DOHH2 (cell line): ENCODE measurements at regions not wholly inside any gene's neighbourhood (a gene's known extent, or its start where the extent isn't known, plus 50 kb on each side); places are given as distances from the start of the nearest gene placed in this dataset.

ENCODE experiments used
- H3F3A ChIP-seq: fragments of 200-600 bp; sonication (generic), shearing (Covaris generic); 2 replicates; pipeline ENCODE4 v1.6.0; 2016; ENCODE audit warnings: antibody characterized with exemption, mild to moderate bottlenecking; ENCODE audit not compliant: control insufficient read depth, insufficient read depth
- H3K27ac ChIP-seq: fragments of 200-600 bp; sonication (generic); 2 replicates; pipeline ENCODE4 v1.5.1; 2014; ENCODE audit warnings: low read depth, mild to moderate bottlenecking, low read length, moderate library complexity
- H3K27me3 ChIP-seq: fragments of 200-600 bp; sonication (generic); 2 replicates; pipeline ENCODE4 v1.6.1; 2014; ENCODE audit warnings: mild to moderate bottlenecking, low read length, mixed read lengths; ENCODE audit not compliant: control insufficient read depth
- H3K36me3 ChIP-seq: fragments of 200-600 bp; sonication (generic); 2 replicates; pipeline ENCODE4 v1.6.1; 2014; ENCODE audit warnings: mild to moderate bottlenecking, low read length, moderate library complexity, mixed read lengths; ENCODE audit not compliant: control insufficient read depth
- H3K4me1 ChIP-seq: fragments of 200-600 bp; sonication (generic); 2 replicates; pipeline ENCODE4 v1.6.1; 2014; ENCODE audit warnings: mild to moderate bottlenecking, low read length, mixed read lengths; ENCODE audit not compliant: control insufficient read depth
- H3K4me2 ChIP-seq: fragments of 200-600 bp; sonication (generic); 2 replicates; pipeline ENCODE4 v1.6.0; 2014; ENCODE audit warnings: mild to moderate bottlenecking, low read length, moderate library complexity
- H3K4me3 ChIP-seq: fragments of 200-600 bp; sonication (generic); 2 replicates; pipeline ENCODE4 v1.5.1; 2014; ENCODE audit warnings: mild to moderate bottlenecking, low read length, mixed read lengths
- H3K79me2 ChIP-seq: fragments of 200-600 bp; sonication (generic); 2 replicates; pipeline ENCODE4 v1.6.1; 2014; ENCODE audit warnings: mild to moderate bottlenecking, low read length, mixed read lengths; ENCODE audit not compliant: control insufficient read depth
- H3K9me2 ChIP-seq: fragments of 200-600 bp; sonication (generic); replicated peaks from 2 replicates; pipeline ENCODE4 v1.6.1; 2014; ENCODE audit warnings: mild to moderate bottlenecking, low read length, mixed read lengths; ENCODE audit not compliant: control insufficient read depth
- H3K9me3 ChIP-seq: fragments of 200-600 bp; sonication (generic); 2 replicates; pipeline ENCODE4 v1.6.1; 2014; ENCODE audit warnings: antibody characterized with exemption, low read length, mixed read lengths; ENCODE audit not compliant: control insufficient read depth, insufficient read depth
- H4K20me1 ChIP-seq: fragments of 200-600 bp; sonication (generic); 2 replicates; pipeline ENCODE4 v1.6.0; 2014; ENCODE audit warnings: low read depth, mild to moderate bottlenecking, antibody characterized with exemption, low read length, moderate library complexity; ENCODE audit not compliant: control insufficient read depth, insufficient read depth
- CTCF ChIP-seq: fragments of 200-600 bp; sonication (generic); IDR thresholded peaks from one replicate; pipeline ENCODE4 v1.5.1; 2014; ENCODE audit warnings: antibody characterized with exemption, mild to moderate bottlenecking, low read depth, low read length; ENCODE audit not compliant: poor library complexity, severe bottlenecking
- EZH2phosphoT487 ChIP-seq: fragments of 200-600 bp; sonication (generic); IDR thresholded peaks from 2 replicates; pipeline ENCODE4 v1.6.1; 2017; ENCODE audit warnings: borderline replicate concordance, mild to moderate bottlenecking, antibody characterized with exemption, low read length, moderate library complexity, mixed read lengths

- no peaks in the 10 kb centered on the region for H3K27me3 ChIP-seq
- no peak for TF ChIP-seq EZH2phosphoT487
- TF ChIP-seq CTCF = no peak
- H3K79me2 ChIP-seq = no peaks in the 10 kb centered on the region
- no peaks in the 10 kb centered on the region for H3K9me3 ChIP-seq
- no peaks in the 10 kb centered on the region for H3K9me2 ChIP-seq
- no peak overlapping the region for H3K4me3 ChIP-seq
- H3K36me3 ChIP-seq = no peaks in the 10 kb centered on the region
- no peak overlapping the region for H3K27ac ChIP-seq
- H4K20me1 ChIP-seq = no peaks in the 10 kb centered on the region
- H3F3A ChIP-seq = no peaks in the 10 kb centered on the region
- H3K4me1 ChIP-seq = peaks cover 12% of the 10 kb centered on the region; the same call in 1 of the 2 replicates
- no peak overlapping the region for H3K4me2 ChIP-seq
Observed at GRCh38 chr6:132058975-132059374, 107.8 kb upstream of the CCN2 start.

GRCh38 chr6:132054525-132054924, 103.4 kb upstream of the CCN2 start:
- H3K4me1 ChIP-seq = peaks cover 7% of the 10 kb centered on the region; the same call in 1 of the 2 replicates
- H3F3A ChIP-seq = no peaks in the 10 kb centered on the region
- no peak for TF ChIP-seq CTCF
- no peak for TF ChIP-seq EZH2phosphoT487
- no peaks in the 10 kb centered on the region for H3K79me2 ChIP-seq
- H3K4me3 ChIP-seq = no peak overlapping the region
- no peaks in the 10 kb centered on the region for H3K27me3 ChIP-seq
- H3K4me2 ChIP-seq = no peak overlapping the region
- H3K27ac ChIP-seq = no peak overlapping the region
- no peaks in the 10 kb centered on the region for H3K9me3 ChIP-seq
- no peaks in the 10 kb centered on the region for H3K36me3 ChIP-seq
- no peaks in the 10 kb centered on the region for H4K20me1 ChIP-seq
- no peaks in the 10 kb centered on the region for H3K9me2 ChIP-seq

DNA sequence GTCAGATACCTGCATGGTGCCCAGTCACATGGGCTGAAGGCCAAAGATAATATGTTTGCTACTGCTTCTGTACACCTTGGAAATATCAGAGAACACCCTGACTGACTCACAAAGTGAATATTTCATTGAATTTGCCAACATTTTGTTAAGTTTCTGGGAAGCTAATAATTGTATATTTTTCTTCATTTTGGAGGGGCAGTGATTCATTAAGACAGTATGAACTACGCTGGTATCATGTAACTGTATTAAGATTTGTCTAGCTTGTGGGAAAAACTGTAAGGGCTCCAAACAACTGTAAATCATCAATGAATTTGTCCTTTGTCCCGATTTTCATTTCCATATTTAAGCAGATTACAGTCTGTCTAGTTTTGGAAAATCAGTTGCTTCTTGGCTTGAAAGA, 102.3 kb upstream of the CCN2 start:
- H3K4me3 ChIP-seq = no peak overlapping the region
- H3K79me2 ChIP-seq = no peaks in the 10 kb centered on the region
- TF ChIP-seq CTCF = no peak
- no peak for TF ChIP-seq EZH2phosphoT487
- no peaks in the 10 kb centered on the region for H3K4me1 ChIP-seq
- no peaks in the 10 kb centered on the region for H3K9me2 ChIP-seq
- no peak overlapping the region for H3K27ac ChIP-seq
- no peaks in the 10 kb centered on the region for H3F3A ChIP-seq
- H4K20me1 ChIP-seq = no peaks in the 10 kb centered on the region
- H3K4me2 ChIP-seq = no peak overlapping the region
- no peaks in the 10 kb centered on the region for H3K9me3 ChIP-seq
- no peaks in the 10 kb centered on the region for H3K36me3 ChIP-seq
- H3K27me3 ChIP-seq = no peaks in the 10 kb centered on the region
